HCT116 (cell line): ENCODE measurements at regions not wholly inside any gene's neighbourhood (a gene's known extent, or its start where the extent isn't known, plus 50 kb on each side); places are given as distances from the start of the nearest gene placed in this dataset.

Experiments used
- ATAC-seq: fragments of 200-7000 bp; cut with Tn5 transposase; 2 replicates; pipeline ENCODE4 v1.9.1; 2020; ENCODE audit warnings: mild to moderate bottlenecking, moderate library complexity
- BruUV-seq: library from RNA; stranded (reverse); fragments of 400-500 nt; replicated peaks from 2 replicates; lab custom pipeline; 2021; lab: Mats Ljungman, UMichigan
- CTCF ChIA-PET: fragments of 300-600 bp; sonication (Branson Sonifier 250); formaldehyde crosslinking; loops from one replicate; lab custom pipeline; 2021; ENCODE audit warnings: antibody characterized with exemption; lab: Charles Lee
- POLR2A ChIA-PET: fragments of 300-600, 350-600 bp; sonication (Branson Sonifier 250); formaldehyde crosslinking; loops from one replicate; lab custom pipeline; 2021; ENCODE audit warnings: antibody characterized with exemption; lab: Charles Lee
- RAD21 ChIA-PET, 2 experiments: fragments of 300-600 bp; sonication (Branson Sonifier 250); formaldehyde crosslinking; loops; one replicate each; lab custom pipeline; 2023; ENCODE audit warnings: low total read pairs in 2 of 2; ENCODE audit not compliant: uncharacterized antibody in 2 of 2, unreplicated experiment in 2 of 2, low non-redundant PET in 1 of 2; lab: Charles Lee
- DNase-seq: peaks from one replicate; pipeline ENCODE4 v3.0.0-alpha.2; 2010; ENCODE audit warnings: low read depth, low spot score
- H2AFZ ChIP-seq: fragments of 200-600 bp; shearing (Covaris generic), sonication (generic); 2 replicates; pipeline ENCODE4 v1.6.1; 2017; ENCODE audit warnings: low read depth, mixed run types, mixed read lengths, antibody characterized with exemption, low read length; ENCODE audit not compliant: poor library complexity, severe bottlenecking
- H3K27ac ChIP-seq: 2 replicates; pipeline ENCODE4 v1.5.1; 2012; ENCODE audit warnings: low read depth, low read length
- H3K27me3 ChIP-seq: fragments of 200-600 bp; sonication (generic); 2 replicates; pipeline ENCODE4 v1.6.1; 2016; ENCODE audit warnings: mixed run types, low read length, mixed read lengths; ENCODE audit not compliant: insufficient read depth
- H3K36me3 ChIP-seq, 2 experiments: fragments of 200-500 bp in 1 of 2; fragments of 200-600 bp in 1 of 2; sonication (Bioruptor generic) in 1 of 2; sonication (generic) in 1 of 2; 2 replicates each; pipeline versions ENCODE4 v1.5.1 to v1.6.1; 2014 to 2016; ENCODE audit warnings: low read length in 2 of 2, inconsistent platforms in 1 of 2, mixed read lengths in 1 of 2, mixed run types in 1 of 2; ENCODE audit not compliant: insufficient read depth in 2 of 2, control insufficient read depth in 1 of 2
- H3K4me1 ChIP-seq, 2 experiments: fragments of 200-600 bp in 1 of 2; sonication (generic) in 1 of 2; 2 replicates each; pipeline versions ENCODE4 v1.5.1 to v1.6.1; 2012 to 2017; ENCODE audit warnings: low read length in 2 of 2, inconsistent platforms in 1 of 2, mild to moderate bottlenecking in 1 of 2, mixed read lengths in 1 of 2, mixed run types in 1 of 2, moderate library complexity in 1 of 2; ENCODE audit not compliant: insufficient read depth in 2 of 2, control insufficient read depth in 1 of 2
- H3K4me2 ChIP-seq: fragments of 200-600 bp; sonication (generic); 2 replicates; pipeline ENCODE4 v1.6.1; 2017; ENCODE audit warnings: mixed run types, low read length, mixed read lengths
- H3K4me3 ChIP-seq, 2 experiments: fragments of 200-600 bp in 1 of 2; sonication (generic) in 1 of 2; replicated peaks in 1 of 2; 2 replicates each; pipeline ENCODE4 v1.5.1; 2011 to 2016; ENCODE audit warnings: low read length in 2 of 2, control low read depth in 1 of 2, low read depth in 1 of 2, mild to moderate bottlenecking in 1 of 2, mixed read lengths in 1 of 2, mixed run types in 1 of 2
- H3K79me2 ChIP-seq: fragments of 200-600 bp; sonication (generic); 2 replicates; pipeline ENCODE4 v1.6.1; 2017; ENCODE audit warnings: mild to moderate bottlenecking, mixed run types, low read length, moderate library complexity, mixed read lengths; ENCODE audit not compliant: insufficient read depth
- H3K9ac ChIP-seq: fragments of 200-600 bp; sonication (generic); 2 replicates; pipeline ENCODE4 v1.6.1; 2016; ENCODE audit warnings: low read length, mixed read lengths
- H3K9me2 ChIP-seq: fragments of 200-600 bp; sonication (generic), shearing (Covaris generic); 2 replicates; pipeline ENCODE4 v1.6.1; 2017; ENCODE audit warnings: mixed run types, mild to moderate bottlenecking, moderate library complexity; ENCODE audit not compliant: insufficient read depth
- H3K9me3 ChIP-seq, 2 experiments: fragments of 200-500 bp in 1 of 2; fragments of 200-600 bp in 1 of 2; sonication (Bioruptor generic) in 1 of 2; sonication (generic) in 1 of 2; 2 replicates each; pipeline ENCODE4 v1.6.1; 2014 to 2017; ENCODE audit warnings: low read length in 2 of 2, mixed read lengths in 2 of 2, inconsistent platforms in 1 of 2, low read depth in 1 of 2, mild to moderate bottlenecking in 1 of 2, mixed run types in 1 of 2, moderate library complexity in 1 of 2; ENCODE audit not compliant: control insufficient read depth in 1 of 2, insufficient read depth in 1 of 2
- H4K20me1 ChIP-seq: fragments of 200-600 bp; sonication (generic), shearing (Covaris generic); 2 replicates; pipeline ENCODE4 v1.6.1; 2017; ENCODE audit warnings: mixed run types, mild to moderate bottlenecking, moderate library complexity; ENCODE audit not compliant: insufficient read depth
- ELF1 ChIP-seq: IDR thresholded peaks from 2 replicates; pipeline ENCODE4 v1.6.1; 2012; ENCODE audit warnings: low read depth, borderline replicate concordance
- EZH2phosphoT487 ChIP-seq: fragments of 200-600 bp; IDR thresholded peaks from 2 replicates; pipeline ENCODE4 v1.6.1; 2018; ENCODE audit warnings: antibody characterized with exemption, borderline replicate concordance
- FOSL1 ChIP-seq: IDR thresholded peaks from 2 replicates; pipeline ENCODE4 v1.6.1; 2012; ENCODE audit warnings: low read depth
- POLR2A ChIP-seq: IDR thresholded peaks from 2 replicates; pipeline ENCODE4 v1.7.0; 2011; ENCODE audit warnings: borderline replicate concordance; ENCODE audit not compliant: insufficient read depth, insufficient read length; ENCODE audit errors: extremely low read depth
- POLR2AphosphoS5 ChIP-seq: IDR thresholded peaks from 2 replicates; pipeline ENCODE4 v1.6.1; 2011; ENCODE audit warnings: mild to moderate bottlenecking, low read depth, low read length, moderate library complexity
- SP1 ChIP-seq: IDR thresholded peaks from 2 replicates; pipeline ENCODE4 v1.6.1; 2012; ENCODE audit warnings: low read depth
- SRF ChIP-seq: IDR thresholded peaks from 2 replicates; pipeline ENCODE4 v1.6.1; 2012; ENCODE audit warnings: low read depth
- YY1 ChIP-seq: IDR thresholded peaks from 2 replicates; pipeline ENCODE4 v1.6.1; 2011; ENCODE audit warnings: low read length, low read depth, moderate library complexity, mild to moderate bottlenecking; ENCODE audit not compliant: insufficient replicate concordance; ENCODE audit errors: extremely low read depth
- ZFX ChIP-seq: fragments of 450-650 bp; IDR thresholded peaks from 2 replicates; pipeline ENCODE4 v1.6.1; 2017
- ZNF274 ChIP-seq: fragments of 200-500 bp; sonication (Bioruptor generic); IDR thresholded peaks from 2 replicates; pipeline ENCODE4 v1.6.1; 2014; ENCODE audit warnings: mild to moderate bottlenecking, low read depth, low read length, inconsistent platforms
- intact Hi-C: fragments of 100-400 bp; cut with micrococcal nuclease; formaldehyde crosslinking; loops from 2 replicates; pipeline ENCODE4 v1.10.0; 2022
- TF ChIP-seq, protein P1 (sequence below): IDR thresholded peaks from 2 replicates; pipeline ENCODE4 v1.6.1; 2012
- TF ChIP-seq, protein P2 (sequence below), 3 experiments: fragments of 200-600 bp in 1 of 3; sonication (generic) in 1 of 3; IDR thresholded peaks in 2 of 3; conservative IDR thresholded peaks in 1 of 3; 2 replicates each; pipeline ENCODE4 v1.5.1; 2012 to 2017; ENCODE audit warnings: low read depth in 2 of 3, low read length in 2 of 3, antibody characterized with exemption in 1 of 3, borderline replicate concordance in 1 of 3, control low read depth in 1 of 3, mild to moderate bottlenecking in 1 of 3, mixed read lengths in 1 of 3, mixed run types in 1 of 3, moderate library complexity in 1 of 3; ENCODE audit not compliant: insufficient read depth in 1 of 3
- TF ChIP-seq, protein P3 (sequence below): IDR thresholded peaks from 2 replicates; pipeline ENCODE4 v1.6.1; 2011; ENCODE audit warnings: mild to moderate bottlenecking, low read length, moderate library complexity; ENCODE audit not compliant: insufficient replicate concordance; ENCODE audit errors: extremely low read depth

DNA sequence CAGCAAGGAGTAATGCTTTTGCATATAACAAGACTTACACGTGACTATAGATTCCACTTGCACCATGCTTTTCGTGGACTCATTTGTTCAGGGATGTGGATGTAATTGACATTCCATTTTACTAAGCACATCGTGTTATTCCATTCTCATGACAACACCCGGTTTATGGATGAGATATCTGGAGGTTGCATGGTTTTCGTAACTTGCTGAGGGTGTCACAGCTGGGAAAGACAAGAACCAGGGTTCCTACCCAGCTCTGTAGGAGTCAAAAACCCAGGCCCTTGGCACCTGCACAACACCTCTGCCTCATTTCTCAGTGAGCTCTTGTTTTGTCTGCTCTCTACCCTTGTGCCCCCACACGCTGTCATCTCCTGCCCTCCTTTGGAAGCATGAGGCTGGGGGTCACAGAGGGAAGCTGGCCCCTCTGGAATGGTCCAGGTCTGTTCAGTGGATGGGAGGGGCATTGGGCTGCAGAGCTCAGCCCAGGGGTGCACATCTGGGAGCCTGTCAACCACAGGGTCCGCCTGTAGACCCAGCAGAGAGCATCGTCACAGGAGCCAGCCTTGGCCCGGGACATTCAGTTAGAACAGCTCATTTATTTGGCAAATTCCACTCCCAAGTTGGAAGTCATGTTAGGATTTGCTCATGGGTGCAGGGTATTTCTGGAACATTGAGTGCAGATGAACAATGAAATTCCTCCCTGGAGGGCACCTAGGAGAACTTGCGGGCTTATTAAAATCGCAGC, 120.1 kb upstream of the TWIST2 start:
- no TSS peak for BruUV-seq
- ATAC-seq (no peak), DNase-seq (no peak)
- intact Hi-C loops, result no loop called here
- no peak for TF ChIP-seq SP1
- no peak overlapping the region for H3K27ac ChIP-seq
- H3K9ac ChIP-seq, result no peak overlapping the region
- no peak overlapping the region for H2AFZ ChIP-seq
- no peaks in the 10 kb centered on the region for H4K20me1 ChIP-seq
- ChIA-PET RAD21 (no interaction called here), CTCF (interaction anchor here (1.2 kb wide), 1 partner anchor 8 kb away, joined by 4 read pairs; no protein-coding TSS in a partner anchor), POLR2A (no interaction called here)
- H3K79me2 ChIP-seq, result no peaks in the 10 kb centered on the region
- no peaks in the 10 kb centered on the region for H3K9me2 ChIP-seq
- no peaks in the 10 kb centered on the region for H3K4me1 ChIP-seq
- H3K4me2 ChIP-seq, result no peak overlapping the region
- no peak overlapping the region for H3K4me3 ChIP-seq
- no peaks in the 10 kb centered on the region for H3K27me3 ChIP-seq
- H3K36me3 ChIP-seq, result no peaks in the 10 kb centered on the region
- no peaks in the 10 kb centered on the region for H3K9me3 ChIP-seq

- no peak for DNase-seq
- RAD21 ChIA-PET, result interaction anchor here in 1 of 2 experiments (1.0 kb wide), 1 partner anchor 27 kb away, joined by 3 read pairs; no protein-coding TSS in a partner anchor
- ATAC-seq, result no peak
- no peaks in the 10 kb centered on the region for H3K79me2 ChIP-seq
- H3K4me2 ChIP-seq, result no peak overlapping the region
- no peaks in the 10 kb centered on the region for H3K36me3 ChIP-seq
- no peak overlapping the region for H3K4me3 ChIP-seq
- H2AFZ ChIP-seq, result no peak overlapping the region
- no peaks in the 10 kb centered on the region for H3K9me2 ChIP-seq
- POLR2A ChIA-PET, result no interaction called here
- H4K20me1 ChIP-seq, result no peaks in the 10 kb centered on the region
- BruUV-seq, result no TSS peak
- no peaks in the 10 kb centered on the region for H3K9me3 ChIP-seq
- H3K4me1 ChIP-seq, result no peaks in the 10 kb centered on the region
- no peak overlapping the region for H3K9ac ChIP-seq
- H3K27ac ChIP-seq, result no peak overlapping the region
- intact Hi-C loops, result no loop called here
- CTCF ChIA-PET, result interaction anchor here (0.7 to 1.2 kb wide), 2 partner anchors 8 to 14 kb away, joined by 3 to 4 read pairs; no protein-coding TSS in a partner anchor
- H3K27me3 ChIP-seq, result no peaks in the 10 kb centered on the region
- TF ChIP-seq SP1 (no peak), ELF1 (no peak), EZH2phosphoT487 (no peak), SRF (no peak), POLR2A (no peak), ZNF274 (no peak), ZFX (no peak), YY1 (no peak), POLR2AphosphoS5 (no peak), FOSL1 (no peak)
- TF ChIP-seq, protein P1, sequence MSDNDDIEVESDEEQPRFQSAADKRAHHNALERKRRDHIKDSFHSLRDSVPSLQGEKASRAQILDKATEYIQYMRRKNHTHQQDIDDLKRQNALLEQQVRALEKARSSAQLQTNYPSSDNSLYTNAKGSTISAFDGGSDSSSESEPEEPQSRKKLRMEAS, result no peak
- TF ChIP-seq, protein P2, sequence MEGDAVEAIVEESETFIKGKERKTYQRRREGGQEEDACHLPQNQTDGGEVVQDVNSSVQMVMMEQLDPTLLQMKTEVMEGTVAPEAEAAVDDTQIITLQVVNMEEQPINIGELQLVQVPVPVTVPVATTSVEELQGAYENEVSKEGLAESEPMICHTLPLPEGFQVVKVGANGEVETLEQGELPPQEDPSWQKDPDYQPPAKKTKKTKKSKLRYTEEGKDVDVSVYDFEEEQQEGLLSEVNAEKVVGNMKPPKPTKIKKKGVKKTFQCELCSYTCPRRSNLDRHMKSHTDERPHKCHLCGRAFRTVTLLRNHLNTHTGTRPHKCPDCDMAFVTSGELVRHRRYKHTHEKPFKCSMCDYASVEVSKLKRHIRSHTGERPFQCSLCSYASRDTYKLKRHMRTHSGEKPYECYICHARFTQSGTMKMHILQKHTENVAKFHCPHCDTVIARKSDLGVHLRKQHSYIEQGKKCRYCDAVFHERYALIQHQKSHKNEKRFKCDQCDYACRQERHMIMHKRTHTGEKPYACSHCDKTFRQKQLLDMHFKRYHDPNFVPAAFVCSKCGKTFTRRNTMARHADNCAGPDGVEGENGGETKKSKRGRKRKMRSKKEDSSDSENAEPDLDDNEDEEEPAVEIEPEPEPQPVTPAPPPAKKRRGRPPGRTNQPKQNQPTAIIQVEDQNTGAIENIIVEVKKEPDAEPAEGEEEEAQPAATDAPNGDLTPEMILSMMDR (IDR thresholded peaks at IDR 0.05 in 2 of 3, conservative IDR thresholded peaks at IDR 0.05 in 1 of 3; ENCODE audit: borderline replicate concordance in 1 of 3, insufficient read depth in 1 of 3, low read depth in 2 of 3, low read length in 2 of 3), result no peak
- TF ChIP-seq, protein P3, sequence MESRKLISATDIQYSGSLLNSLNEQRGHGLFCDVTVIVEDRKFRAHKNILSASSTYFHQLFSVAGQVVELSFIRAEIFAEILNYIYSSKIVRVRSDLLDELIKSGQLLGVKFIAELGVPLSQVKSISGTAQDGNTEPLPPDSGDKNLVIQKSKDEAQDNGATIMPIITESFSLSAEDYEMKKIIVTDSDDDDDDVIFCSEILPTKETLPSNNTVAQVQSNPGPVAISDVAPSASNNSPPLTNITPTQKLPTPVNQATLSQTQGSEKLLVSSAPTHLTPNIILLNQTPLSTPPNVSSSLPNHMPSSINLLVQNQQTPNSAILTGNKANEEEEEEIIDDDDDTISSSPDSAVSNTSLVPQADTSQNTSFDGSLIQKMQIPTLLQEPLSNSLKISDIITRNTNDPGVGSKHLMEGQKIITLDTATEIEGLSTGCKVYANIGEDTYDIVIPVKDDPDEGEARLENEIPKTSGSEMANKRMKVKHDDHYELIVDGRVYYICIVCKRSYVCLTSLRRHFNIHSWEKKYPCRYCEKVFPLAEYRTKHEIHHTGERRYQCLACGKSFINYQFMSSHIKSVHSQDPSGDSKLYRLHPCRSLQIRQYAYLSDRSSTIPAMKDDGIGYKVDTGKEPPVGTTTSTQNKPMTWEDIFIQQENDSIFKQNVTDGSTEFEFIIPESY, result no peak
These were observed 119.3 kb upstream of the TWIST2 start for GRCh38 chr2:238728330-238729260.
